ENCODE measurements at regions not wholly inside any gene's neighbourhood (a gene's known extent, or its start where the extent isn't known, plus 50 kb on each side); places are given as distances from the start of the nearest gene placed in this dataset.

GRCh38 chr11:92397221-92397755 lies 172.7 kb downstream of the FAT3 start:
- TF ChIP-seq, protein P1, sequence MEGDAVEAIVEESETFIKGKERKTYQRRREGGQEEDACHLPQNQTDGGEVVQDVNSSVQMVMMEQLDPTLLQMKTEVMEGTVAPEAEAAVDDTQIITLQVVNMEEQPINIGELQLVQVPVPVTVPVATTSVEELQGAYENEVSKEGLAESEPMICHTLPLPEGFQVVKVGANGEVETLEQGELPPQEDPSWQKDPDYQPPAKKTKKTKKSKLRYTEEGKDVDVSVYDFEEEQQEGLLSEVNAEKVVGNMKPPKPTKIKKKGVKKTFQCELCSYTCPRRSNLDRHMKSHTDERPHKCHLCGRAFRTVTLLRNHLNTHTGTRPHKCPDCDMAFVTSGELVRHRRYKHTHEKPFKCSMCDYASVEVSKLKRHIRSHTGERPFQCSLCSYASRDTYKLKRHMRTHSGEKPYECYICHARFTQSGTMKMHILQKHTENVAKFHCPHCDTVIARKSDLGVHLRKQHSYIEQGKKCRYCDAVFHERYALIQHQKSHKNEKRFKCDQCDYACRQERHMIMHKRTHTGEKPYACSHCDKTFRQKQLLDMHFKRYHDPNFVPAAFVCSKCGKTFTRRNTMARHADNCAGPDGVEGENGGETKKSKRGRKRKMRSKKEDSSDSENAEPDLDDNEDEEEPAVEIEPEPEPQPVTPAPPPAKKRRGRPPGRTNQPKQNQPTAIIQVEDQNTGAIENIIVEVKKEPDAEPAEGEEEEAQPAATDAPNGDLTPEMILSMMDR (conservative IDR thresholded peaks at IDR 0.05; ENCODE audit: low read depth, low read length), result peak; percentile 6
- no peak overlapping the region for H3K4me3 ChIP-seq (ENCODE audit: low read depth, low read length)
- DNase-seq (ENCODE audit: low read depth), result no peak

- H3K4me3 ChIP-seq (ENCODE audit: low read depth, low read length), result no peak overlapping the region
- TF ChIP-seq, protein P1 (conservative IDR thresholded peaks at IDR 0.05; ENCODE audit: low read depth, low read length), result peak; percentile 8
Measured at GRCh38 chr11:92399705-92400104, 175.1 kb downstream of the FAT3 start.

GRCh38 chr11:92401520-92401919 lies 176.9 kb downstream of the FAT3 start:
- H3K4me3 ChIP-seq (ENCODE audit: low read depth, low read length), result no peak overlapping the region
- DNase-seq (ENCODE audit: low read depth), result no peak
- TF ChIP-seq, protein P1 (conservative IDR thresholded peaks at IDR 0.05; ENCODE audit: low read depth, low read length), result no peak

More at GRCh38 chr11:92399705-92400104, 175.1 kb downstream of the FAT3 start:
- peak; percentile 2 for DNase-seq (ENCODE audit: low read depth)

GRCh38 chr11:92406472-92406871 lies 181.9 kb downstream of the FAT3 start:
- TF ChIP-seq, protein P1 (conservative IDR thresholded peaks at IDR 0.05; ENCODE audit: low read depth, low read length), result no peak
- no peak for DNase-seq (ENCODE audit: low read depth)
- no peak overlapping the region for H3K4me3 ChIP-seq (ENCODE audit: low read depth, low read length)

GRCh38 chr11:92409355-92409754 lies 184.7 kb downstream of the FAT3 start:
- no peak overlapping the region for H3K4me3 ChIP-seq (ENCODE audit: low read depth, low read length)
- TF ChIP-seq, protein P1 (conservative IDR thresholded peaks at IDR 0.05; ENCODE audit: low read depth, low read length), result no peak
- no peak for DNase-seq (ENCODE audit: low read depth)

DNA sequence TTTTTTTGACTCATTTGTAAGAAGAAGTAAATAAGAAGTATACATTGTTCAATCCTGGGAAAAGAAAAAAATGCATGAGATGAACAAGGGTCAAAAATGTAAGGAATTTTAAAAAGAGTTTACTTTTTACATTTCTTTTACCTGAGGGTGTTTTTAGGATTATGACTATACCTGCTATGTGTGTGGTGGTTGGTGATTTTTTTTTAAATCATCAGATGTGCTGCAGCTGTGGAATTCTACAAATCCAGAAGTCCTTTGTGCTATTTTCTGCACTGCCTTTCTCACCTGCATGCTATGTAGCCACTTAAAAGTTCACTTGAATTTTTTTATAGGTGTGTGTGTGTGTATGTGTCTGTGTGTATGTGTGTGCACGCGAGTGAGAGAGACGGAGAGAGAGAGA lies 185.3 kb downstream of the FAT3 start:
- TF ChIP-seq, protein P1 (conservative IDR thresholded peaks at IDR 0.05; ENCODE audit: low read depth, low read length), result no peak
- DNase-seq (ENCODE audit: low read depth), result no peak
- no peak overlapping the region for H3K4me3 ChIP-seq (ENCODE audit: low read depth, low read length)

DNA sequence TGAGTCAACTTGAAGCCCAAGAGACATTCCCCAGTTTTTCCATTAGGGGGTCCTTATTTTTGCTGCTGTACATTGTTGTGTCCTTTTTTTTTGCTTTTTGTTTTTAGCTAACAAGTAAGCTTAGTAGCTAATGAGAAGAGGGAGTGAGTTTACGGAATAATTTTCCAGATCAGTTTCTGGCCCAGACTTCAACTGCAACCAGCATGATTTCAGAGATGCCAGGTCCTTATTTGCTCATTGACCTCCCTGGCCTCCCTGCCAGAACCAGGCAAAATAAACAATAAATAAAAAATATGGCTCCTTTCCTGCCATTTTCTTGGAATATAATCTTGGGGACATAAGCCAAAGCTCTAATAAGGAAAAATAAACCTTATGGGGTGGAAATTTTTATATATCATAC lies 185.9 kb downstream of the FAT3 start:
- H3K4me3 ChIP-seq (ENCODE audit: low read depth, low read length), result no peak overlapping the region
- TF ChIP-seq, protein P1 (conservative IDR thresholded peaks at IDR 0.05; ENCODE audit: low read depth, low read length), result no peak
- DNase-seq (ENCODE audit: low read depth), result no peak

All from choroid plexus epithelial cell (primary cell).